ENCODE measurements at regions not wholly inside any gene's neighbourhood (a gene's known extent, or its start where the extent isn't known, plus 50 kb on each side); places are given as distances from the start of the nearest gene placed in this dataset.

DNA sequence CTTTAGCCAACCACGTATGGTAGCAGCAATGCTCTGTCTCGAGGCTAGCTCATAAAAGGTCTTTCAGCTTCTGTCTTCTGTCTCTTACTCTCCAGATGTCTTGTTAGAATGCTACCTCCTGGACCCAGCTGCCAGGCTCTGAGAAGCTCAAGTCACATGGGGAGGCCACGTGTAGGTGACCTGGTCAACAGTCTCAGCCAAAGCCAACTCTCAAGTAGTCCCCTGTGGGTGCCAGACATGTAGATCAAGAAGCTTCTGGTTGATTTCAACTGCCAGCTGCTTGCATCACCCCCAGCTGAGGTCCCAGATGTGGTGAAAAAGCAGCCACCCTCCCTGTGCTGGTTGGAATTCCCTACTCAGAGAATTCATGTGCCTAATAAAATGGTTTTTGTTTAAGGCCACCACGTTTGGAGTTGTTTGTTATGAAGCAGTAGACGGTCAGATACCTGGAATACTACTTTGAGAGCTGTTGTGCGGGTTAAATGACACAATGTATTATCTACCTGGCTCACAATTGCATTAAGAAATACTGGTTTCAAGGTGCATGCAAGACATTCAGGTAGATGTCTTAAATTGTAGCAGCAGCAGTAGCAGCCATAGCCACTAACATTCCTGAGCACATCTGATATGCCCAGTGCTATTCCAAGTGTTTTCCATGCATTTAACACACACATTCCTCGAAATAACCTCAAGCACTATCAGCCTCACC lies 131.0 kb upstream of the RFC3 start:
- no peak for TF ChIP-seq POLR2AphosphoS5 (IDR thresholded peaks at IDR 0.05; ENCODE audit: borderline replicate concordance, low read depth, low read length)
- no peak for TF ChIP-seq EZH2 (IDR thresholded peaks at IDR 0.05)

All from SK-N-MC (cell line).